ENCODE measurements at regions not wholly inside any gene's neighbourhood (a gene's known extent, or its start where the extent isn't known, plus 50 kb on each side); places are given as distances from the start of the nearest gene placed in this dataset.

DNA sequence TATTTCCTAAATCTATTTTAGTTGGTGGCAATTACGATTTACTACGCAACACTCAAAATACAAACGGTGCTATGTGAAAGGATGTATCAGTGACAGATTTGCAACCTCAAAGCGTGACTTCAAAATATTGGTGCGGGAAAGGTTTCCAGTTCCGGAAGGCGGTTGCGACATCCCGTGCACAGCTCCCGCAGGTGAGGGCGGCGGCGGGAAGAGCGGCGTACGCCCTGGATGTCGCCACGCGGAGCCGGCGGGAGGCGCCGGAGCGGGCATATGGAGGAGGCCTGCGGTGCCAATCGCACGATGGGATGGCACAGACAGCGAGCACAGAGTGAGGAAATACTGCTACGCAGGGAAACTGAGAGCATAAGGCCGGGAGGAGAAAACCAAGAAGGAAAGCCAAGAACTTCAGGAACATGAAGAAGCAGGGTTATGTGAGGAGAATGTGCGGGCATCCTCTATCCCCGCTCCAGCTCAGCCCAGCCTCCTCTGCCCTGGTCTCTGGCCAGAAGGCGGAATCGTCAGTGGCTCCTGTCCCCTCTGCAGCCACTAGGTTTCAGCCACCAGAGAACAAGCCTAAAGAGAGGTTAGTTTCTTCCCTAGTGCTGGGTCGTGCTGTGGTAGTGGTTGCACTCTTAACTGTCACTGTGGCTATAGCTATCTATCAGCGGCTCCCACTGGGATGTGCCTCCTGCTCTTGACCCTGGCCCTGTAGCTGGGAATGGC lies 378.1 kb upstream of the TLE4 start:
- no peak for DNase-seq

DNA sequence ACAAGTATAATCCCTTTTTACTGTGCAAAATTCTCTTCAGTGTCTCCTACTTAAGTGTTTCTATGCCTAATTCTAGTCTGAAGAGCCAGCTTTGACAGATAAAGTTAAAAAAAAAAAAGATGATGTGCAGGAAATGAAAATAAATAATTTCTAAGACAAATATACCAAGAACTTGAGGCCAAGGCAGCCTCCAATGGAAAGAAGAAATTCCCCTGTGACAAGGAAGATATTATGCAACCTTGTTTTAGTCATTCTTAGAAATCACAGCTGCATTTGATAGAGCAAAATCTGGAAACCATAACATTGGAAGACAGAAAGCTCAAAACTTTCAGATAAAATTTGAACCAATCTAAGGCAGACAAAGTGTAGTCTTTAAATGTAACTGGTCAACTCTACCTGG lies 375.9 kb upstream of the TLE4 start:
- no peak for DNase-seq

DNA sequence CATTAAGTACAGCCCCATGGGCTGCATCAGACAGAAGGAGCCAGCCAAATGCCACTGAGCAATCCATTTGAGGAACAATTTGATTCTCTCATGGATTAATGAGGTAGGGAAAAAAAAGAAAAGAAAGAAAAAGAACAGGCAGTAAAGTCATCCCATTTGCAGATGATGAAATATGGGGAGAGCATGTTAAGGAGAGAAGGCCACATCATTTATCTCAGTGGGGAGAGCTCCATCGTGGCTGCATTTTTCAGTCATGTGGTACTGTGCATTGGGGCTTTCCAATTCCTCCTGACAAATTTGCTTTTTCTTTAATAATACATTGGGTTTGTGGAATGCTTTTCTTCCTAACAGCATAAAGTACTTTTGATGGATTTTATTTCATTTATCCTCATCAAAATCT lies 375.2 kb upstream of the TLE4 start:
- no peak for DNase-seq

DNA sequence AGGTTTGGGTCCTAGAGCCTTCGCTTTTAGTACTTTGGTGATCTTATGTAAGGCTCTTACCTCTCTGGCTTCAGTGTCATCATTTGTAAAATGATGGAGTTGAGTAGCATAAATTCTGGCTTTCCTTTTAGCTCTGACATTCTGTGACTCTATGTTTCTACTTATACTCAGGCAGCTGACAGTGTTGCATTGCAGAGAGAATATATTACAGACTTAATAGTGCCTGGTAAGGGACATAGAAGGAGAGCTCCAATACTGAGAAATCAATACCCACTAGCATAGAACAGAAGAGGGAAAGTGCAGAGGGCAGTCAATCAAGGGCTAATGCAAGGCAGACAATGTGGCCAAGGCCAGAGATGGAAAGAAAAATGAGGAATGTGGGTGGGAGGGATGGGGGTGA lies 371.4 kb upstream of the TLE4 start:
- no peak for DNase-seq

DNA sequence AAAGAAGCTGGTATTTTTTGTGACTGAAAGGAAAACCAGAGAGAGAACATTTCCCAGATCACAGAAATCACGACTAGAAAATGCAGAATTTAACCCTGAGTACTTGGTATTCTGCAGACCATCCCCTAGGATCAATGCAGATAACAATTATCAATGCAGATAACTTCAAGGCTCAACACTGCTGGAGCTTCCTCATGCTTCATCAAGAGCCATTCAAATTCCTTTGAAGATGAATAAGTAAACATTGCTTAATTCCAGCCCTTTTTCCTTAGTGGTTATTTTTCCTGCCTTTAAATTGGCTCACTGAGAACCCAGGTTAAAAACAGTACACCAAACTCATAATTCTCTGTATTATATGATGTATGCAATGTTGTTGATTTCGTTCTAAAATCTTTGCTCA lies 370.1 kb upstream of the TLE4 start:
- DNase-seq: no peak

DNA sequence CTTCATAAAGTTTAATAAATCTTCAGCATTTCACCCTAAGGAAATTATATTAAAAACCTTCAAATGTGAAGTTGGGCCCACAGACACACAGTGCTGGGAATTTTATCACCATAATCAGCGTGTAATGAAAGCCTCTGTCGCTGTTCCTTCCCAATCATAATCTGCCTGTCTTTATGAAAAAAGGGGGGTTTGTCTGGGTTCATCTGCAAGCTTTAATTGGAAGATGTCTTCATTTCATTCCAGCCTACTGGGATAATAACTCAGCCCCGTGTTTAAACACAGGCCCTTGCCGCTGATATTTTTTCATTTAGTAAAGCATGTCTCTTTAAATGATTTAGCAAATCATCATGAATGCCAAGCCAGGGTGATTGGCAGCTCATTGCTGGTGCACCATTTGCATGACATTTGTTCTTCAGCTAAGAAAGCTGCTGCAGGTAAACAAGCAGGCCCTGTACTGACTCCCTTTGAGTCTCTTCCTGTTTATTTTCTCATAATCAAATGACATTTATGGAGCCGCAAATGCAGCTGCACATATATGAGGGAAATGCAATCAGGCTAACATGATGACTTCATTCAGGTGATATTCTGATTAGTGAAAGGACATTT lies 362.9 kb upstream of the TLE4 start:
- DNase-seq: no peak

DNA sequence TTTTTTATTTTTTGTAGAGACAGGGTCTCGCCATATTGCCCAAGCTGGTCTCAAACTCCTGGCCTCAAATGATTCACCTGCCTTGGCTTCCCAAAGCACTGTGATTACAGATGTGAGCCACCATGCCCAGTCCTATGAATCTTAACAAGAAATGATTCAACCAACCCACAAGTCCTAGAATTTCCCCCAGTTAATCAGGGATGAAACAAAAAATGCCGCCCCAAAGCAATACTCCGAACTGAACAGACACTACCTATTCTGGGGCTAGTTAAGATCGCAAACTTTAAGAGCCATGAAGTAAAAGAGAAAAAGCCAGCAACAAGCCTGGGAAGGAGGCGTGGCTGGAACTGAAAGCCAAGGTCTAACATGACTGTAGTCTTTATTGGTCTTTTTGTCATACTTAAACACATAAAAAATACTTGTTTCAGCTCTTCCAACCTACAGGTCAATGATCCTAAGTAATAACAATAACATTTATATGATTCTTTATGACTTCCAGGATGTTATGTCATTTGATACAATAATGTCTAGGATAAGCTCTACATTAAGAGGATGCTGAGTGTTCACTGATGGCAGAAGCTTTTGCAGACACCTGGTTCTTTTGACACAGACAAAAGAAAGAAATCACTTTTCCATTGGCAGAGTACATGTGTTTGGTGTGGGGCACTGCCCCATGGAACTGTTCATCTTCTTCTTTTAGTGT lies 361.1 kb upstream of the TLE4 start:
- no peak for DNase-seq

DNA sequence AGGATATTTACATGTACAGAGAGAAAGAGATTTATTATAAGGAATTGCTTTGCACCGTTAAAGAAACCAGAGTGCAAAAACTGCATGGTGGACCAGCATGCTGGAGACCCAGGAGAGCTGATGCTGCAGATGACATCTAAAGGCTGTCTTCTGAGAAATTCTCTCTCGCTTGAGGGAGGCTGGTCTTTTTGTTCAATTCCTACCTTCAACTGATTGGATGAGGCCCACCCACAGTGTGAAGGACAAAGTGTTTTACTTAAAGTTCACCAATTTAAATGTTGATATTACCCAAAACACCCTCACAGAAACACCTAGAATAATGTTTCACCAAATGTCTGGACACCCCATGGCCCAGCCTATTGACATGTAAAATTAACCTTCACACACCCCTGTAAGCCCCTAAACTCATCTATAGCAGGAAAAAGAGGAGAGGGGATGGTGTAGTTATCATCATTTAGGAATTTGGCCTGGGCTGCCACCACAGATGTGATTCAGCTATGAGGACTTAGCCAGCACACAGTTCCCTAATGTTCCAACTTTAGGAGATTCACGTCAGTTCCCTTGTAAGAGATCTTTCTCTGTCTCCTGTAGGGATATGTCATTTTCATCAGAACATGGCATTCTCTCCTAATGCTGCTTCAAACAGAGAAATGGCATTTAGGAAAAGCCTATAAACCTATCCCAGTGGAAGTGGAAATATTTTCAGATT lies 358.2 kb upstream of the TLE4 start:
- no peak for DNase-seq

DNA sequence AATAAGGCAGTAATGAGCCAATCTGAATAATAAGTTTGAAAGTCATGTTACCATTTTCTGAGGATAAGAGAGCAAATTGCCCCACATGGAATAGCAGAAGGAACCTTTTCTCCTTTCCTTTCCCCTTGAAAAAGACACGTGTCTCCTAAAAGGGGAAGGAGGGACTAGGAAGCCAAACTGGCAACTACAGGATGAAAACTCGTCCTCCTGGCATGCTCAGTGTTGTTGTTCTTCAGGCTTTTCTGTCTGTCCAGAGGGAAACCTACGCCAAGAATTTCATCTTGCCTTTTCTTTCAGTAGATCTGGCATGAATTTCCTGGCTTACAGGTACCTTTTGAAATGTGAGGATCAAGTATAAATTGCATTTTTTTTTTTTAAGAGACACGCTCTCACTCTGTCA lies 355.9 kb upstream of the TLE4 start:
- no peak for DNase-seq

DNA sequence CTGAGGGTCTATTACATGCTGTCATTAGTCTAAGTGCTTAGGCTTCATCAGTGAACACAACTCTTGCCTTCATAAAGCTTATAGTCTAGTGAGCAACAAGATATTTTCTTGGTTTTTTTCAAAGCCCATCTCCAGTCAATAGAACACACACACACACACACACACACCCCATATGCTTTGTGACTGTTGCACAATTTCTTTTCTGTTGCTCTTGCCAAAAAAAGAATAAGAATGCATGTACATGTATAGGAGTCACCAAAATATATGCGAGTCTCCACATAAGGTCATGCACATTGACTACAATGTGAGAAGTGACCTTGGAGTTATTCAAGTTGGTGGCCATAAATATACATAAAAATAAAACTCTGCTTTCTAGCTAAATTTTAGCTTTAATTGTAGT lies 351.5 kb upstream of the TLE4 start:
- no peak for DNase-seq

DNA sequence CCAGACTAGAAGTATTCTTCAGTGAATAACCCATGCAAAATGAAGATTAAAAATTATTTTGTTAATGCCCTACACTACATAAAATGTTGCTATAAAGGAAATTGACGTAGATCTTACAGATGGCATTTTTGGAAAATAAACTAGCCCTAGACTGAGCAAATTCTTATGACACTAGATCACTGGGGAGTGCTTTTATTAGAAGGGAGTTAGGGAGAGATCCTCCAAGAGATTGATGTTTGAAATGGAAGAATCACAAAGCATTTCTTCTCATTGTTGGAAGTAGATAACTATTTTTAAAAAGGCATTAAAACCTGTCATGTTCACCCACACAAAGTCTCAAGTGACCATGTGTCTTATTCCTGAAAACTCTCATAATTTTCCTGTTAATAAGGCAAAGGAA lies 351.1 kb upstream of the TLE4 start:
- no peak for DNase-seq

DNA sequence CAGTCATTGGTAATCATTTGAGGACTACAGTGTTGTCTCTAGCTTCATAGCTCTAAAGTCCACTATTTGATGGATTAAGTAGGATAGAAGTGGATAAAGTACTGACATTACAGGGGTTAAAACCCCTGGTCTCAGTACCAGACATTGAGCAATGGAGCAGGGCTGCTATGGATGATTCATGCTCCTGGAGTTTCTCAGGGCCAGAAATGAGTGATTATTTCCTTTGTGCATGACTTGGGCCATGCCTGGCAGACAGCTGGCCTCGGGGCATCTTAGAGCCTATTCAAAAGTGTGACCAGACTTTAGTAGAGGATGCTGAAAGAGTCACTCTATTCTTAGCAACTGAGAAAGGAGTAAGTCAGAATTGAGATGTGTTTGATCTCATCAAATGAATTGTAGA lies 350.7 kb upstream of the TLE4 start:
- no peak for DNase-seq

DNA sequence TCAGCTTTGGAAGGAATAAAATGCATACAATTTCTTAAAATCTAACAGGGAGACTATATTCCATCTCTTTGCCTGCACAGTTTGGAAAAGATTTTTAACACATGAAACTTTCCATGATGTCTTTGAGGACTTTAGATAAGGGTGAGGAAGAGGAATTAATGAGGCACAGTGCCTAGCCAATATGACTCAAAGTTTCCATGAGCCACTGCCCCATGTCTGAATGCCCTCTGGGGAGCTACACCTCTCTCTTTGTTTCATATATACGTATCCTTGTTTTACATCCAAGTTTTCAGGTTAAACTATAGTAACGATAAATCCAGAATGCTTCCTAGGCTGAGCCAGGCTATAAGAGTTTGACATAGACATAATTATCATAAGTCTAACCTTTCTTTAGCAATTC lies 349.3 kb upstream of the TLE4 start:
- no peak for DNase-seq

DNA sequence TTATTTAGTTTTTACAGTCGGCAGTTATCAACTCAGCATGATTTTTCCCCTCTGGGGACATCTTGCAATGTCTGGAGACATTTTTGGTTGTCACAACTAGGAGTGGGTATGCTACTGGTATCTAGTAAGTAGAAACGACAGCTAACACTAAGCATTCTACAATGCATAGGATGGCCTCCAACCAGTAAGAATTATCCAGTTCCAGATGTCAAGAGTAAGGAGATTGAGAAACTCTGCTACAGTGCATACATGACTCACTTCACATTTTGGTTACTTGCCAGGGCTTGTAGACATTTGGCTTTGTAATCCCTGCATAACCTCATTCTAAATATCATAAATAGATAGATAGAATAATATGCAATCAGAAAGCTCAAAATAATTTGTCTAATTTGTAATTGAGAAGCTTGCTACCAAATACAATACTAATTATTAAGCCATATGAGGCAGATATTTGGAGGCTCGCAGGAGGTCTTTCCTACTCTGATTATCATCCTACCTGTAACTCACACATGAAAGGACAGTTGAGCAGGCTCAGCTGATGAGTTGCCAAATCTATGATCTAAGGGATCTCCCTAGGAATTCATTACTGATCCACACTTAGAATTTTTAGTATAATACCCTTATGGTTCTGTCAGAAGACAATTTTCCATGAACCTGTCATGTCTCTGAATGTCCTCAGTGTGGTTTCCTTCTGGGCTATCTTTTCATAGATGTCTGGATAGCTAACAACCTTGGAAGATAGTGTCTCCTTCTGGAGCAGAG lies 346.9 kb upstream of the TLE4 start:
- DNase-seq: no peak

DNA sequence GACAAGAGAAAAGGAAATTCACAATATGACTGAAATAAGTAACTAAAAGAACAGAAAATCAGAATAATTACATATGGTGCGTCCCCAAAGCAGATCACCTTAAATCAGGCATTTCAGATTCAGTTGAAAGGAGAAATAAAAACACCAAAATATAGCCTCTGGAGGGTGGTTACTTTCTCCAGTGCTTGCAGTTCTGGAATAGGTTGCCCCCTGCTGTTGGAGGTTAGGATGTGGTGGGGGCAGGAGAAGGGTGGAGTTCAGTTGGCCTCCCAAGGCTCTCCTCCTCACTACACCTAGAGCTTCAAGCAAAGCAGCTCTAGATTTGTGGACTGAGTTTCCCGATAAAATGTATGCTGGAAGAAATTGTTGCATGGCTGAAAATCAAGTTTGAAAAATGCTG lies 338.2 kb upstream of the TLE4 start:
- DNase-seq: no peak

DNA sequence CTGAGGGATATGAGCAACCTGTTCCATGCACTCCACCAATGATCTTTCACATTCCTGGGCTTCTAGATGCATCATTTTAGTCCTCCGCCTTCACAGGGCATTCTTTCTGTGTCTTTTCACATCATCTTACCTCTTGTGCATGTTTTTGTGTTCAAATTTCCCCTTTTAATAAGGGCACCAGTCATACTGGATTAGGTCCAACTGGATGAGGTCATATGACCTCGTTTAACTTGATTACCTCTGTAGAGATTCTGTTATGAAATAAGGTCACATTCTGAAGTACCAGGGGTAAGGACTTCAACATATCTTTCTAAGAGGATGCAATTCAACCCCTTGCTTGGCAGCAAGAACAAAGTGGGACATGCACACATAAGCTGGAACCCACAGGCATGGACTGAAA lies 335.3 kb upstream of the TLE4 start:
- DNase-seq: no peak

DNA sequence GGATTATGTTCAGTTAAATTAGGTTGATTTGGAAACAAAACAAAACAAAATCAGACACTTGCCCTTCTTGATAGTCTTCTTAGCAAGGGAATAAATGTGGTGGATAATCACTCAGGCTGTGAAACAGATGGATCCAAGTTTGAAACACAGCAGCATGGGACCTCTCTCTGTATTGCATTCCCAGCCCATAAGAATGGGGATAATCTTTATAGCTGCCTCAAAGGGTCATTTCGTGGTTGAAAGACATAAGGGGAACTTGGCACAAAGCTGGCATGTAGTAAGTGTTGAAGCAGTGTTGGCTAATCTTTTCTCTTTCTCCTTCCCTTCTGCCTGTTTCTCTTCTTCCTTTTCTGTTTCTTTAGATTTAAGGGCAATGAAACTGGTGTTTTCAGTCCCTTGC lies 333.9 kb upstream of the TLE4 start:
- DNase-seq: no peak

DNA sequence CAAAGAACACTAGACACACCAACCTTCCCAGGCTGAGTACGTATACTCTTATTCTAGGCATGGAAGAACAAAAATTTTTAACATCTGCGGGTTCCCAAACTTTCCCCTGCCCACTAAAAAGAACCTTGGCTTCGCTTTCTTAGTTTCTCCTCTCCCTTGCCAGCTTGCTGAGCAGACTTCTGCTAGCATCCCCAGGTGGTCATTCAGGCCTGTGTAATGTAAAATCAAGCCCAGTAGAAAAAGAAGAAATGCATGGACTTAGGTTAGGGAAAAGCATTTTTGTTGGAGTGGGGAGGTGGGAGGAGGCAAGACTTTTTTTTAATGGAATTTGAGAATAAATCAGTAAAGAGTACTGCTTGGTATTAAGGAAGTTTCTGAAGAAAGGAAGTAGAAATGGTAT lies 331.0 kb upstream of the TLE4 start:
- DNase-seq: no peak

DNA sequence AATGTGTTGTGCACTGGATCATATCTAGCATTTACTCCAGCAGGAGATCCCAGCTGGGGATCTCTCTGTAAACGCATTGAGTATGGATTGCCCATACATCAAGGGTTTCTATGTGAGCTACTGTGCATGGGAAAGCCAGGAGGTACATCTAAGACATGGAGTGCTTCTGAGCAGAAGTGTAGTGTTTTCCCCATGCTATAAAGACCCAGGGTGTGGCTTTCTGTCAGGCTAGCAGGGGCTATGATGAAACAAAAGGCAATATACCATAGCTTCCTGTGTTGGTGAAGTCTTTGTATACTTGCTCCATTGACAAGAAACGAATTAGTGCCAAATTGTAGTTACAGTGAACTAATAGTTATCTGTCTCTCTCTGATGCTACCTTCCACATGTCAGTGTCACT lies 329.3 kb upstream of the TLE4 start:
- no peak for DNase-seq

DNA sequence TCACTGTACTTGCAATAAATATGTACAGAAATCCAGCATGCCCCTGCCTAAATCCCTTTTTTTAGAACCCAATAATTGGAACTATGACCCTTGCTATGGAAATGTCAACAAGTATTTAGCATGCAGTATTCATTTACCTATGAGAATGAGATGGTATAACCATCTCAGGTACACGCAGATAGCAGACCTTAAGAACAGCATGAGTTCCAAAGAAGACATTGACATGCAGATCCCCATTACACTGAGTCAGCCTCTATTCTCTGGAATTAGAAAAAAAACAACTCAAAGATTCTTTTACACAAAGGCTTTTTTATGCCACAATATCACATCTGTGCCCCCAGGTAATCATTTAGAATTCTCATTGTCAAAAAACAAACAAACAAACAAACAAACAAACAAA lies 325.6 kb upstream of the TLE4 start:
- no peak for DNase-seq

DNA sequence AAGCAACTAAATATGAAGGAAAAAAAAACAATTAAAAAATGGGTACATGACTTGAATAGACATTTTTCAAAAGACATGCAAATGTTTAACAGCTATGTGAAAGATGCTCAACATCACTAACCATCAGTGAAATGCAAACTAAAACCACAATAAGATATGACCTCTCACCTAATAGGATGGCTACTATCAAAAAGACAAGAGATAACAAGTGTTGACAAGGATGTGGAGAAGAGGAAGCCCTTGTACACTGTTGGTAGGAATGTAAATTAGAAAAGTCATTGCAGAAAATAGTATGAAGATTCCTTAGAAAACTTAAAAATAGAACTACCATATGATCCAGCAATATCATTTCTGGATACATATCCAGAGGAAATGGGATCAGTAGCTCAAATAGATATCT lies 324.7 kb upstream of the TLE4 start:
- DNase-seq: no peak

DNA sequence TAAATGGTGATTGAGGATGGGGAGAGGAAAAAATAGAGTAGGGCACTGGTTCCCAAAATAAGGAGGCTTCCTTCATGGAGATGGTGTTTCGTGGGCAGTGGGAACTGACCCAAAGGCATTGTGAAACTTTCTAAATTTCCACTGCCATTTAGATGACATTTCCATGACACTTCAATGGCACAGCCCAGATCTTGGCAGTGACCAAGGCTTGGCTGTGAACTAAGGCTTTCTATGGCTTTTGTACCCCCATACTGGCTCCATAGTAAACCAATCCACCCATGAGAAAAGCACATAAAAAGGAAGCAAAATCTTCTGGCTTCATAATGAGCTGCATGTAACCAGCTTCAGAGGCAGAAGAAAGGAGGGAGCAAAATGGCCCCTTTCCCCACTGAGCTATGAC lies 321.0 kb upstream of the TLE4 start:
- no peak for DNase-seq
